CD4-positive, alpha-beta T cell (primary cell): ENCODE measurements at regions not wholly inside any gene's neighbourhood (a gene's known extent, or its start where the extent isn't known, plus 50 kb on each side); places are given as distances from the start of the nearest gene placed in this dataset.

Experiments used
- ATAC-seq: fragments of 200-7000 bp; cut with Tn5 transposase; one replicate; pipeline ENCODE4 v1.10.0; 2022; ENCODE audit warnings: mild to moderate bottlenecking; ENCODE audit not compliant: poor library complexity
- CTCF ChIA-PET: fragments of 350-600 bp; sonication (Branson Sonifier 250); formaldehyde crosslinking; loops from one replicate; lab custom pipeline; 2021; ENCODE audit warnings: antibody characterized with exemption, inconsistent platforms; lab: Charles Lee
- POLR2A ChIA-PET: fragments of 350-600 bp; sonication (Branson Sonifier 250); formaldehyde crosslinking; loops from one replicate; lab custom pipeline; 2021; ENCODE audit warnings: antibody characterized with exemption, inconsistent platforms; lab: Charles Lee
- DNase-seq, 14 experiments: peaks; one replicate each; pipeline ENCODE4 v3.0.0-alpha.2; 2013 to 2020; ENCODE audit warnings: mixed read lengths in 2 of 14
- H3K27ac ChIP-seq, 2 donors: one replicate each; pipeline versions ENCODE4 v1.5.1 to v1.7.0; 2013; ENCODE audit warnings: low read length in 2 of 2, low read depth in 1 of 2, mild to moderate bottlenecking in 1 of 2
- H3K27me3 ChIP-seq, 2 experiments: 1 replicate in 1 of 2; 2 replicates in 1 of 2; pipeline versions ENCODE4 v1.6.1 to v1.7.0; 2013; ENCODE audit warnings: low read length in 2 of 2, control low read depth in 1 of 2, mild to moderate bottlenecking in 1 of 2, moderate library complexity in 1 of 2; ENCODE audit not compliant: insufficient read depth in 2 of 2, control insufficient read depth in 1 of 2
- H3K36me3 ChIP-seq: one replicate; pipeline ENCODE4 v1.6.1; 2013; ENCODE audit warnings: low read length, control low read depth; ENCODE audit not compliant: insufficient read depth
- H3K4me1 ChIP-seq: one replicate; pipeline ENCODE4 v1.6.1; 2013; ENCODE audit warnings: low read length, control low read depth; ENCODE audit not compliant: insufficient read depth
- H3K4me3 ChIP-seq: one replicate; pipeline ENCODE4 v1.5.1; 2013; ENCODE audit warnings: mild to moderate bottlenecking, low read length, moderate library complexity
- H3K9me3 ChIP-seq, 2 experiments: 1 replicate in 1 of 2; 2 replicates in 1 of 2; pipeline versions ENCODE4 v1.6.1 to v1.7.0; 2013; ENCODE audit warnings: low read length in 2 of 2, mild to moderate bottlenecking in 2 of 2, control low read depth in 1 of 2, moderate library complexity in 1 of 2; ENCODE audit not compliant: control insufficient read depth in 1 of 2, insufficient read depth in 1 of 2
- H3K27ac Mint-ChIP-seq: one replicate; pipeline ENCODE4 v1.8.0; 2020; ENCODE audit warnings: mixed read lengths
- H3K27me3 Mint-ChIP-seq: one replicate; pipeline ENCODE4 v1.8.0; 2021; ENCODE audit warnings: mixed read lengths
- H3K36me3 Mint-ChIP-seq: one replicate; pipeline ENCODE4 v1.8.0; 2021; ENCODE audit warnings: low read depth, mixed read lengths
- H3K4me1 Mint-ChIP-seq: one replicate; pipeline ENCODE4 v1.8.0; 2021; ENCODE audit warnings: low read depth, mixed read lengths
- H3K4me3 Mint-ChIP-seq: one replicate; pipeline ENCODE4 v1.8.0; 2020; ENCODE audit warnings: mild to moderate bottlenecking, mixed read lengths
- H3K9me3 Mint-ChIP-seq: one replicate; pipeline ENCODE4 v1.8.0; 2020; ENCODE audit warnings: mixed read lengths
- intact Hi-C, 2 experiments: fragments of 100-400 bp; cut with DNase I in 1 of 2; cut with micrococcal nuclease in 1 of 2; formaldehyde crosslinking; loops; one replicate each; pipeline versions ENCODE4 v1.15.1 to v1.9.0; 2023 to 2025; cut with DNase I, micrococcal nuclease
- TF ChIP-seq, protein P1 (sequence below): fragments of 200-600 bp; IDR thresholded peaks from one replicate; pipeline ENCODE4 v1.8.0; 2022; ENCODE audit warnings: antibody characterized with exemption, mild to moderate bottlenecking

DNA sequence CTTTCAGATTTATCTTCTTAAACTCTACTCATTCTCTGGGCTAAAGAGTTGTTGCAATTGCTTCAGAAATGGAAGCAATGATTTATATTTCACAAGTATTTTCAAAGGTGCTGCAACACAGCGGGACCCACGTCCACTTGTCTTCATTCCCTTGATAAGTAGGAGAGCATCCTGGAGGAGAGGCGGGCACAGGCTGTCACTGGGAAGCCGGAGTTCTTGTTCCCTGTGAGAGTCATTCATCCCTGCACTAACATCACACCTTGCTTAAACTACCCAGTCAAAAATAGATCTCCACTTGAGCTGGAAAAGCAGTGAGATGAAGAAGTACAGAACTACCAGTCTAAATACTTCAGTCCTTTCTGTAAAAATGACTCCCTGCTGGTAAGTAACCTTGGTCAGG, 160.5 kb upstream of the RASSF8 start:
- ChIA-PET POLR2A (no interaction called here), CTCF (no interaction called here)
- no peaks in the 10 kb centered on the region for H3K36me3 ChIP-seq
- peaks cover 0 to under 1% of the 10 kb centered on the region in 2 experiments for H3K9me3 ChIP-seq
- no peaks in the 10 kb centered on the region for H3K27me3 ChIP-seq
- Mint-ChIP-seq H3K9me3 (no peaks in the 10 kb centered on the region), H3K4me1 (peaks cover 8% of the 10 kb centered on the region), H3K27me3 (no peaks in the 10 kb centered on the region), H3K27ac (no peak overlapping the region), H3K4me3 (no peak overlapping the region), H3K36me3 (no peaks in the 10 kb centered on the region)
- ATAC-seq, result no peak
- H3K4me1 ChIP-seq, result no peaks in the 10 kb centered on the region
- intact Hi-C loops, result no loop called here
- no peak overlapping the region for H3K4me3 ChIP-seq
- DNase-seq, result no peak
- TF ChIP-seq, protein P1, sequence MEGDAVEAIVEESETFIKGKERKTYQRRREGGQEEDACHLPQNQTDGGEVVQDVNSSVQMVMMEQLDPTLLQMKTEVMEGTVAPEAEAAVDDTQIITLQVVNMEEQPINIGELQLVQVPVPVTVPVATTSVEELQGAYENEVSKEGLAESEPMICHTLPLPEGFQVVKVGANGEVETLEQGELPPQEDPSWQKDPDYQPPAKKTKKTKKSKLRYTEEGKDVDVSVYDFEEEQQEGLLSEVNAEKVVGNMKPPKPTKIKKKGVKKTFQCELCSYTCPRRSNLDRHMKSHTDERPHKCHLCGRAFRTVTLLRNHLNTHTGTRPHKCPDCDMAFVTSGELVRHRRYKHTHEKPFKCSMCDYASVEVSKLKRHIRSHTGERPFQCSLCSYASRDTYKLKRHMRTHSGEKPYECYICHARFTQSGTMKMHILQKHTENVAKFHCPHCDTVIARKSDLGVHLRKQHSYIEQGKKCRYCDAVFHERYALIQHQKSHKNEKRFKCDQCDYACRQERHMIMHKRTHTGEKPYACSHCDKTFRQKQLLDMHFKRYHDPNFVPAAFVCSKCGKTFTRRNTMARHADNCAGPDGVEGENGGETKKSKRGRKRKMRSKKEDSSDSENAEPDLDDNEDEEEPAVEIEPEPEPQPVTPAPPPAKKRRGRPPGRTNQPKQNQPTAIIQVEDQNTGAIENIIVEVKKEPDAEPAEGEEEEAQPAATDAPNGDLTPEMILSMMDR, result no peak
- no peak overlapping the region for H3K27ac ChIP-seq

DNA sequence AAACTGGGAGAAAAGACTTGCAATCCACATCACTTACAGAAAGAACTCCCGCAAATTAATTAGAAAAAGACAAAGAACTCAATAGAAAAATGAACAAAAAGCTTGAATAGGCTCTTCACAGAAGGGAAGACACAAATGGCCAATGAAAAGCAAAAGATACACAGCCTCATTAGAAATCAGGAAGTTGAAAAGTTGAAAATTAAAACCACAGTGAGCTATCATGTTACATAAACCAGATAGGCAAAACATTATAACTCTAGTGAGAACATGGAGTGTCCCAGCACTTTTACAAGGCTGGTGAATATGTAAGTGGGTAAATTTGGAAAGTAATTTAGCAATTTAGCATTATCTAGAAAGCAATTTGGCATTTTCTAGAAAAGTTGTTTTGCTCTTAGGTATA, 158.4 kb upstream of the RASSF8 start:
- DNase-seq (no peak), ATAC-seq (no peak)
- Histone ChIP-seq H3K27me3 (no peaks in the 10 kb centered on the region), H3K36me3 (no peaks in the 10 kb centered on the region), H3K4me1 (no peaks in the 10 kb centered on the region), H3K9me3 (peaks cover 0 to 3% of the 10 kb centered on the region in 2 experiments), H3K27ac (no peak overlapping the region), H3K4me3 (no peak overlapping the region)
- Mint-ChIP-seq H3K4me1 (peaks cover 8% of the 10 kb centered on the region), H3K4me3 (no peak overlapping the region), H3K27me3 (no peaks in the 10 kb centered on the region), H3K9me3 (no peaks in the 10 kb centered on the region), H3K27ac (no peak overlapping the region), H3K36me3 (no peaks in the 10 kb centered on the region)
- ChIA-PET CTCF (no interaction called here), POLR2A (no interaction called here)
- intact Hi-C loops, result no loop called here
- TF ChIP-seq, protein P1, result no peak

DNA sequence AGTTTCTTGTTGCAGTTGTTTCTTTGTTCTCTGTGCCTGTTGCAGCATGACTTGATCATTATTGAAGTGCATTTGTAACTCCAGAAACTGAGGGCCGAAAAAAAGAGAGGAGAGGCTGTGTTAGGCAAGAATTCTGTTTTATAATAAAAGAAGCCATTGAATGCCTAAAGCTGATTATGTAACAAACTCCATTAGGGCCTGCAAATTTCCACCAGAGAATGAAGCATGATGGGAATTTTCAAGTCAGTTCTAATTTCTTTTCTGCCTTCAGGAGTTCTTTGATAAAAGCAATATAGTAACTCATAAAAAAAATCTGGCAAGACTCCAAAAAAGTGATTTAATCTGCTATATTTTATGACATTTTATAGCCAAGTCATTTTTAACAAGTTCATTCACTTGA, 156.7 kb upstream of the RASSF8 start:
- Mint-ChIP-seq H3K27me3 (no peaks in the 10 kb centered on the region), H3K9me3 (no peaks in the 10 kb centered on the region), H3K36me3 (no peaks in the 10 kb centered on the region), H3K4me1 (peaks cover 15% of the 10 kb centered on the region), H3K4me3 (no peak overlapping the region), H3K27ac (no peak overlapping the region)
- DNase-seq (no peak), ATAC-seq (no peak)
- intact Hi-C loops, result no loop called here
- ChIA-PET POLR2A (no interaction called here), CTCF (no interaction called here)
- H3K27ac ChIP-seq, result no peak overlapping the region
- H3K36me3 ChIP-seq, result no peaks in the 10 kb centered on the region
- H3K4me1 ChIP-seq, result no peaks in the 10 kb centered on the region
- no peaks in the 10 kb centered on the region for H3K27me3 ChIP-seq
- H3K4me3 ChIP-seq, result no peak overlapping the region
- H3K9me3 ChIP-seq, result peaks cover 0 to 3% of the 10 kb centered on the region in 2 experiments
- TF ChIP-seq, protein P1, result no peak
